ENCODE measurements at regions not wholly inside any gene's neighbourhood (a gene's known extent, or its start where the extent isn't known, plus 50 kb on each side); places are given as distances from the start of the nearest gene placed in this dataset.

GRCh38 chr20:12957968-12958367, 50.8 kb upstream of the SPTLC3 start:
- Histone ChIP-seq H2AFZ (no peak overlapping the region), H3K9me3 (ENCODE audit: control insufficient read depth, low read length) (no peaks in the 10 kb centered on the region)

More at GRCh38 chr20:12957968-12958367, 50.8 kb upstream of the SPTLC3 start:
- H3K27ac ChIP-seq, result no peak overlapping the region
- H3K4me3 ChIP-seq (ENCODE audit: low read depth, low read length), result no peak overlapping the region
- H3K4me1 ChIP-seq, result no peaks in the 10 kb centered on the region
- no peaks in the 10 kb centered on the region for H3K27me3 ChIP-seq (ENCODE audit: control insufficient read depth, insufficient read depth, low read length)
- no peaks in the 10 kb centered on the region for H3K36me3 ChIP-seq (ENCODE audit: control insufficient read depth, insufficient read depth, low read length)
- H3K4me2 ChIP-seq (ENCODE audit: low read length), result no peak overlapping the region
- H3K9ac ChIP-seq, result no peak overlapping the region
- no peaks in the 10 kb centered on the region for H3K79me2 ChIP-seq
- no peak for TF ChIP-seq CTCF (IDR thresholded peaks at IDR 0.05)
